K562 (cell line): ENCODE measurements at regions not wholly inside any gene's neighbourhood (a gene's known extent, or its start where the extent isn't known, plus 50 kb on each side); places are given as distances from the start of the nearest gene placed in this dataset.

Experiments
- ATAC-seq: fragments of 200-7000 bp; cut with Tn5 transposase; 3 replicates; pipeline ENCODE4 v1.9.1; 2020; ENCODE audit warnings: moderate library complexity
- BruUV-seq: library from RNA; stranded (reverse); fragments of 400-500 nt; replicated peaks from 2 replicates; lab custom pipeline; 2021; lab: Mats Ljungman, UMichigan
- CTCF ChIA-PET: fragments of 300-600 bp; formaldehyde crosslinking; extraction: SDS; loops from one replicate; lab custom pipeline; 2021; ENCODE audit warnings: low intra/inter-chr PET ratio; lab: Yijun Ruan, JAX
- POLR2A ChIA-PET: fragments of 300-600, 350-650 bp; sonication (Branson Sonifier 250); formaldehyde crosslinking; extraction: SDS; loops from one replicate; lab custom pipeline; 2021; ENCODE audit warnings: antibody characterized with exemption, inconsistent platforms; lab: Yijun Ruan, JAX
- DNase-seq, 4 experiments: peaks; one replicate each; pipeline versions ENCODE4 v3.0.0 to v3.0.0-alpha.2; 2011 to 2018; ENCODE audit warnings: low spot score in 3 of 4, mixed read lengths in 3 of 4; ENCODE audit errors: extremely low read depth in 1 of 4
- FAIRE-seq: peaks from 2 replicates; lab custom pipeline; 2011; peaks lifted over from hg19 to GRCh38; lab: Jason Lieb, UNC
- H2AFZ ChIP-seq: 2 replicates; pipeline ENCODE4 v1.6.0; 2011; ENCODE audit warnings: low read depth, low read length, control low read depth, inconsistent platforms
- H3K27ac ChIP-seq: fragments of 200-600 bp; 3 replicates; pipeline ENCODE4 v1.8.0; 2011; ENCODE audit warnings: low read depth, mild to moderate bottlenecking, control low read depth, inconsistent platforms, low read length, moderate library complexity, mixed read lengths; ENCODE audit errors: extremely low read depth
- H3K27me3 ChIP-seq, 2 experiments: fragments of 300-600 bp in 1 of 2; 2 replicates in 1 of 2; 3 replicates in 1 of 2; pipeline versions ENCODE4 v1.6.0 to v1.8.0; 2011; ENCODE audit warnings: inconsistent platforms in 2 of 2, low read length in 2 of 2, mild to moderate bottlenecking in 1 of 2, mixed read lengths in 1 of 2, moderate library complexity in 1 of 2; ENCODE audit not compliant: control insufficient read depth in 2 of 2, insufficient read depth in 2 of 2
- H3K36me3 ChIP-seq: fragments of 300-600 bp; 3 replicates; pipeline ENCODE4 v1.8.0; 2011; ENCODE audit warnings: mild to moderate bottlenecking, low read length, inconsistent platforms; ENCODE audit not compliant: control insufficient read depth, insufficient read depth
- H3K4me1 ChIP-seq, 2 experiments: fragments of 200-600 bp in 1 of 2; replicated peaks in 1 of 2; 2 replicates in 1 of 2; 3 replicates in 1 of 2; pipeline versions ENCODE4 v1.5.1 to v1.8.0; 2011; ENCODE audit warnings: inconsistent platforms in 2 of 2, low read length in 2 of 2, mild to moderate bottlenecking in 1 of 2, mixed read lengths in 1 of 2, moderate library complexity in 1 of 2; ENCODE audit not compliant: control insufficient read depth in 2 of 2, insufficient read depth in 2 of 2
- H3K4me2 ChIP-seq: 2 replicates; pipeline ENCODE4 v1.6.1; 2011; ENCODE audit warnings: low read length, control low read depth, inconsistent platforms, mixed read lengths; ENCODE audit not compliant: insufficient read depth
- H3K4me3 ChIP-seq: fragments of 200-600 bp; sonication (generic), shearing (Covaris generic); 2 replicates; pipeline ENCODE4 v1.5.1; 2016; ENCODE audit warnings: control low read depth, inconsistent platforms
- H3K79me2 ChIP-seq: fragments of 200-600 bp; 3 replicates; pipeline ENCODE4 v1.8.0; 2011; ENCODE audit warnings: low read length, inconsistent platforms; ENCODE audit not compliant: control insufficient read depth, insufficient read depth
- H3K9ac ChIP-seq, 2 experiments: 2 replicates each; pipeline versions ENCODE4 v1.6.0 to v1.6.1; 2011; ENCODE audit warnings: low read depth in 2 of 2, low read length in 2 of 2, control low read depth in 1 of 2, inconsistent platforms in 1 of 2, mild to moderate bottlenecking in 1 of 2, mixed read lengths in 1 of 2; ENCODE audit not compliant: insufficient read depth in 1 of 2
- H3K9me1 ChIP-seq: one replicate; pipeline ENCODE4 v1.6.0; 2011; ENCODE audit warnings: inconsistent platforms, mild to moderate bottlenecking, low read length, moderate library complexity; ENCODE audit not compliant: control insufficient read depth, insufficient read depth
- H3K9me3 ChIP-seq: replicated peaks from 2 replicates; pipeline ENCODE4 v1.5.1; 2011; ENCODE audit warnings: low read depth, low read length, inconsistent platforms; ENCODE audit not compliant: control insufficient read depth, insufficient read depth
- H4K20me1 ChIP-seq: replicated peaks from 2 replicates; pipeline ENCODE4 v1.6.1; 2011; ENCODE audit warnings: low read length, inconsistent platforms, mixed read lengths; ENCODE audit not compliant: control insufficient read depth, insufficient read depth
- POLR2H ChIP-seq: IDR thresholded peaks from 2 replicates; pipeline ENCODE4 v1.6.1; 2016; ENCODE audit warnings: missing genetic modification characterization, low read depth, mild to moderate bottlenecking, control low read depth, missing compliant biosample characterization, moderate library complexity
- RUNX1 ChIP-seq: sonication (generic); IDR thresholded peaks from 2 replicates; pipeline ENCODE4 v1.6.1; 2016; ENCODE audit warnings: antibody characterized with exemption, low read depth
- SMC3 ChIP-seq: conservative IDR thresholded peaks from 2 replicates; pipeline ENCODE4 v1.6.1; 2011; ENCODE audit warnings: low read depth, low read length, improper control_type of control experiment; ENCODE audit not compliant: insufficient read depth
- ZNF445 ChIP-seq: fragments of 250-450 bp; sonication (Bioruptor Pico); IDR thresholded peaks from 2 replicates; pipeline ENCODE4 v1.4.0; 2020; ENCODE audit warnings: low read depth, mild to moderate bottlenecking, moderate library complexity
- ZNF75A ChIP-seq: fragments of 450-650 bp; formaldehyde crosslinking; IDR thresholded peaks from 2 replicates; pipeline ENCODE4 v1.4.0; 2020; ENCODE audit warnings: mild to moderate bottlenecking
- WGBS: fragments of 100-300 bp; shearing (Covaris generic); methylation state at CpG from one replicate; pipeline ENCODE4 v1.1.6; 2016; ENCODE audit warnings: low coverage, mixed read lengths; ENCODE audit not compliant: insufficient coverage; ENCODE audit errors: missing lambda C conversion rate; 5-methylcytosine and 5-hydroxymethylcytosine counted together
- in situ Hi-C: fragments of 300-500 bp; cut with MboI; formaldehyde crosslinking; loops from 4 replicates; pipeline ENCODE4 v1.15.0; 2018; ENCODE audit warnings: inconsistent platforms, mixed read lengths
- intact Hi-C: fragments of 100-400 bp; cut with micrococcal nuclease; formaldehyde crosslinking; loops from 2 replicates; pipeline ENCODE4 v1.14.2; 2022
- TF ChIP-seq, protein P1 (sequence below): fragments of 250-450 bp; sonication (Bioruptor Pico); IDR thresholded peaks from 2 replicates; pipeline ENCODE4 v1.8.0; 2021; ENCODE audit warnings: mild to moderate bottlenecking, moderate library complexity
- TF ChIP-seq, protein P2 (sequence below), 2 experiments: fragments of 450-650 bp in 1 of 2; sonication (generic) in 1 of 2; formaldehyde crosslinking; conservative IDR thresholded peaks; 2 replicates each; pipeline versions ENCODE4 v1.4.0 to v1.8.1; 2020 to 2022; ENCODE audit warnings: mild to moderate bottlenecking in 1 of 2, missing genetic modification reagents in 1 of 2
- TF ChIP-seq, protein P3 (sequence below): sonication (generic); IDR thresholded peaks from 2 replicates; pipeline ENCODE4 v1.6.1; 2016
- TF ChIP-seq, protein P4 (sequence below), 2 experiments: IDR thresholded peaks in 1 of 2; conservative IDR thresholded peaks in 1 of 2; 2 replicates each; pipeline ENCODE4 v1.6.1; 2016; ENCODE audit warnings: low read depth in 2 of 2, mild to moderate bottlenecking in 1 of 2, missing compliant biosample characterization in 1 of 2, missing genetic modification characterization in 1 of 2, moderate library complexity in 1 of 2

DNA sequence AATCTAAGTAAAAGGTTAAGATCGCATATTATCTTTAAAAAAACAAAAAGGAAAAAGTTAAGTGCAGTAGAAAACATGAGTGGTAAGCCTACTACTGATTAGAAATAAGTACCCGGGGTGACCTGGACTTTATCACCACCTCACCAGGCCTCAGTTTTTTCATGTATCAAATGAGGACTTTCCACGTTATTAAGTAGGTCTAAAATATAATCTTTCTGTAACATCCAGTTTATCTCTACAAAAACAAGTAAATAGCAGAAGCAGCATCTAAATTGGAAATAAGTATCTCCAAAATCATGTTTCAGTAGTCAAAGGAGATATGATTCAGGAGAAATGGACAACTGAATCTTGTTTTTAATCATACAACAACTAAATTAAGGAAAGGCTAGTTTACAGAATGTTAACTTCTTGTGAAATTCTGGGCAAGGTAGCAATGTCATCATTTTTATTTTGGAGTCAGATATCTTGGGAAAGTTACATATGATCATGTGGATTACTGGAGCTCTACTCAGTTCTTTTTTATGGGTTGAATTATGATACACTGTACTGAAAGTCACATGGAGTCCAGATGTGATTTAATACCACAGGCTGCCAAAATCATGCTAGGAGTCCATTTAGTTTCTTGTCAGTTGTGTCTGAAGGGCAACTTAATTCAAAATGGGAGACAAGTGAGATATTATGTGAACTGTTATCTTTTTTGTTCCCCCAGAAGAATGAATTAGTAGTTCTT, 114.7 kb upstream of the PRL start:
- FAIRE-seq, result no peak

DNA sequence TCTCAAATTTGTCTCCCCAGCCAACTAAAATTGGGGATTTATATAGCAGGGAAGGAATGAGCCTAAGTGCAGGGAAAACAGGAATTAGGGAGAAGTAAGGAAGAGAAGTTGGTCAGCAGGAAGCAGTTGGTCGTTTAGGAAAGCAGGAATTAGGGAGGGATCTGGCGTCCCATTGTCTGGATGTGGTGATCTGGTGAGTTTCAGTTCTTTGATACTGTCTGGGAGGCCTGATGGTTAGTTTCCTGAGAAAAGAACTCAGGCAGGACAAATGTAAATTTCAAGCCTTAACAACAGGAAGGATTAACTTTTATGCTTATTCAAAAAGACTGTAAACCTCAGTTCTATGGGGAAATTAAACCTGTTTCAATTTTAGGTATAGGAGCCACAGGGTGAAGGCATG, 116.2 kb upstream of the PRL start:
- FAIRE-seq (no peak), ATAC-seq (no peak), DNase-seq (no peak)
- CTCF ChIA-PET, result no interaction called here
- Histone ChIP-seq H3K27ac (no peak overlapping the region), H3K4me1 (no peaks in the 10 kb centered on the region), H3K4me3 (no peak overlapping the region), H3K27me3 (no peaks in the 10 kb centered on the region), H3K9ac (no peak overlapping the region), H3K79me2 (no peaks in the 10 kb centered on the region), H3K36me3 (no peaks in the 10 kb centered on the region), H3K9me1 (no peaks in the 10 kb centered on the region), H4K20me1 (no peaks in the 10 kb centered on the region), H3K4me2 (no peak overlapping the region), H3K9me3 (no peaks in the 10 kb centered on the region), H2AFZ (no peak overlapping the region)
- no TSS peak for BruUV-seq
- intact Hi-C loops (no loop called here), in situ Hi-C loops (no loop called here)
- 8% methylated on average over 2 of the region's 2 CpGs for WGBS
- POLR2A ChIA-PET, result no interaction called here
- TF ChIP-seq RUNX1, result no peak
- TF ChIP-seq, protein P1, sequence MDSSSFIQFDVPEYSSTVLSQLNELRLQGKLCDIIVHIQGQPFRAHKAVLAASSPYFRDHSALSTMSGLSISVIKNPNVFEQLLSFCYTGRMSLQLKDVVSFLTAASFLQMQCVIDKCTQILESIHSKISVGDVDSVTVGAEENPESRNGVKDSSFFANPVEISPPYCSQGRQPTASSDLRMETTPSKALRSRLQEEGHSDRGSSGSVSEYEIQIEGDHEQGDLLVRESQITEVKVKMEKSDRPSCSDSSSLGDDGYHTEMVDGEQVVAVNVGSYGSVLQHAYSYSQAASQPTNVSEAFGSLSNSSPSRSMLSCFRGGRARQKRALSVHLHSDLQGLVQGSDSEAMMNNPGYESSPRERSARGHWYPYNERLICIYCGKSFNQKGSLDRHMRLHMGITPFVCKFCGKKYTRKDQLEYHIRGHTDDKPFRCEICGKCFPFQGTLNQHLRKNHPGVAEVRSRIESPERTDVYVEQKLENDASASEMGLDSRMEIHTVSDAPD, result no peak
- TF ChIP-seq, protein P2, sequence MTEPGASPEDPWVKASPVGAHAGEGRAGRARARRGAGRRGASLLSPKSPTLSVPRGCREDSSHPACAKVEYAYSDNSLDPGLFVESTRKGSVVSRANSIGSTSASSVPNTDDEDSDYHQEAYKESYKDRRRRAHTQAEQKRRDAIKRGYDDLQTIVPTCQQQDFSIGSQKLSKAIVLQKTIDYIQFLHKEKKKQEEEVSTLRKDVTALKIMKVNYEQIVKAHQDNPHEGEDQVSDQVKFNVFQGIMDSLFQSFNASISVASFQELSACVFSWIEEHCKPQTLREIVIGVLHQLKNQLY (CRISPR knock-in tag; conservative IDR thresholded peaks at IDR 0.05), result no peak
- TF ChIP-seq, protein P3, sequence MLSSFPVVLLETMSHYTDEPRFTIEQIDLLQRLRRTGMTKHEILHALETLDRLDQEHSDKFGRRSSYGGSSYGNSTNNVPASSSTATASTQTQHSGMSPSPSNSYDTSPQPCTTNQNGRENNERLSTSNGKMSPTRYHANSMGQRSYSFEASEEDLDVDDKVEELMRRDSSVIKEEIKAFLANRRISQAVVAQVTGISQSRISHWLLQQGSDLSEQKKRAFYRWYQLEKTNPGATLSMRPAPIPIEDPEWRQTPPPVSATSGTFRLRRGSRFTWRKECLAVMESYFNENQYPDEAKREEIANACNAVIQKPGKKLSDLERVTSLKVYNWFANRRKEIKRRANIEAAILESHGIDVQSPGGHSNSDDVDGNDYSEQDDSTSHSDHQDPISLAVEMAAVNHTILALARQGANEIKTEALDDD, result no peak
- no peak for TF ChIP-seq ZNF75A (CRISPR knock-in tag)
- no peak for TF ChIP-seq ZNF445 (CRISPR knock-in tag)
- TF ChIP-seq SMC3, result no peak
- TF ChIP-seq, protein P4, sequence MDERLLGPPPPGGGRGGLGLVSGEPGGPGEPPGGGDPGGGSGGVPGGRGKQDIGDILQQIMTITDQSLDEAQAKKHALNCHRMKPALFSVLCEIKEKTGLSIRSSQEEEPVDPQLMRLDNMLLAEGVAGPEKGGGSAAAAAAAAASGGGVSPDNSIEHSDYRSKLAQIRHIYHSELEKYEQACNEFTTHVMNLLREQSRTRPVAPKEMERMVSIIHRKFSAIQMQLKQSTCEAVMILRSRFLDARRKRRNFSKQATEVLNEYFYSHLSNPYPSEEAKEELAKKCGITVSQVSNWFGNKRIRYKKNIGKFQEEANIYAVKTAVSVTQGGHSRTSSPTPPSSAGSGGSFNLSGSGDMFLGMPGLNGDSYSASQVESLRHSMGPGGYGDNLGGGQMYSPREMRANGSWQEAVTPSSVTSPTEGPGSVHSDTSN (CRISPR knock-in tag; IDR thresholded peaks at IDR 0.05; ENCODE audit: low read depth), result no peak
- TF ChIP-seq, protein P4 (tag; conservative IDR thresholded peaks at IDR 0.05; ENCODE audit: low read depth), result no peak

More for the DNA sequence above, 114.7 kb upstream of the PRL start:
- ChIA-PET CTCF (no interaction called here), POLR2A (no interaction called here)
- TF ChIP-seq POLR2H (tag), result no peak
- DNase-seq, result no peak
- in situ Hi-C loops, result no loop called here
- Histone ChIP-seq H3K4me2 (no peak overlapping the region), H3K9ac (no peak overlapping the region), H3K27me3 (no peaks in the 10 kb centered on the region), H2AFZ (no peak overlapping the region), H3K4me1 (no peaks in the 10 kb centered on the region), H3K4me3 (no peak overlapping the region), H3K9me1 (no peaks in the 10 kb centered on the region), H3K27ac (no peak overlapping the region), H3K9me3 (no peaks in the 10 kb centered on the region), H3K79me2 (no peaks in the 10 kb centered on the region), H4K20me1 (no peaks in the 10 kb centered on the region), H3K36me3 (no peaks in the 10 kb centered on the region)
- no TSS peak for BruUV-seq
- intact Hi-C loops, result no loop called here
- ATAC-seq, result no peak
- 0% methylated on average over 3 of the region's 3 CpGs for WGBS
